Endodermal cell (in vitro differentiated cells): ENCODE measurements at regions not wholly inside any gene's neighbourhood (a gene's known extent, or its start where the extent isn't known, plus 50 kb on each side); places are given as distances from the start of the nearest gene placed in this dataset.

Experiments used
- DNase-seq: peaks from one replicate; pipeline ENCODE4 v3.0.0-alpha.2; 2017
- H3K27ac ChIP-seq: 2 replicates; pipeline ENCODE4 v1.5.1; 2013; ENCODE audit warnings: mild to moderate bottlenecking, low read depth, low read length, moderate library complexity
- H3K27me3 ChIP-seq: 2 replicates; pipeline ENCODE4 v1.6.1; 2013; ENCODE audit warnings: mild to moderate bottlenecking, low read length, moderate library complexity; ENCODE audit not compliant: insufficient read depth, control insufficient read depth, poor library complexity, severe bottlenecking
- H3K36me3 ChIP-seq: 2 replicates; pipeline ENCODE4 v1.7.0; 2013; ENCODE audit warnings: mild to moderate bottlenecking, low read length, moderate library complexity; ENCODE audit not compliant: control insufficient read depth, insufficient read depth
- H3K4me1 ChIP-seq: one replicate; pipeline ENCODE4 v1.7.0; 2013; ENCODE audit warnings: low read length; ENCODE audit not compliant: control insufficient read depth, insufficient read depth
- H3K4me3 ChIP-seq: 2 replicates; pipeline ENCODE4 v1.5.1; 2013; ENCODE audit warnings: mild to moderate bottlenecking, low read length, moderate library complexity
- H3K9ac ChIP-seq: 2 replicates; pipeline ENCODE4 v1.6.1; 2013; ENCODE audit warnings: mild to moderate bottlenecking, low read length, moderate library complexity; ENCODE audit not compliant: poor library complexity, severe bottlenecking; ENCODE audit errors: extremely low read depth
- H3K9me3 ChIP-seq: 2 replicates; pipeline ENCODE4 v1.6.1; 2013; ENCODE audit warnings: mild to moderate bottlenecking, low read length, moderate library complexity; ENCODE audit not compliant: control insufficient read depth
- H3K27ac Mint-ChIP-seq: 2 replicates; pipeline ENCODE4 v1.8.0; 2020; ENCODE audit warnings: mixed read lengths
- H3K27me3 Mint-ChIP-seq: 2 replicates; pipeline ENCODE4 v1.8.0; 2021; ENCODE audit warnings: mild to moderate bottlenecking, mixed read lengths; ENCODE audit not compliant: insufficient read depth
- H3K36me3 Mint-ChIP-seq: 2 replicates; pipeline ENCODE4 v1.8.0; 2020; ENCODE audit warnings: low read depth, mixed read lengths
- H3K4me1 Mint-ChIP-seq: 2 replicates; pipeline ENCODE4 v1.8.0; 2020; ENCODE audit warnings: mixed read lengths
- H3K4me3 Mint-ChIP-seq: 2 replicates; pipeline ENCODE4 v1.8.0; 2020; ENCODE audit warnings: mild to moderate bottlenecking, moderate library complexity, mixed read lengths
- H3K9me3 Mint-ChIP-seq: 2 replicates; pipeline ENCODE4 v1.8.0; 2020; ENCODE audit warnings: mild to moderate bottlenecking, mixed read lengths
- WGBS, 2 experiments: methylation state at CpG; one replicate each; pipeline versions ENCODE4 v1.1.5 to v1.1.7; 2013; ENCODE audit warnings: missing lambda C conversion rate in 2 of 2, mixed read lengths in 1 of 2; ENCODE audit not compliant: insufficient coverage in 1 of 2, insufficient read length in 1 of 2; 5-methylcytosine and 5-hydroxymethylcytosine counted together
- TF ChIP-seq, protein P1 (sequence below): fragments of 200-600 bp; sonication (generic); conservative IDR thresholded peaks from 2 replicates; pipeline ENCODE4 v1.5.0; 2021; ENCODE audit warnings: antibody characterized with exemption, mild to moderate bottlenecking

DNA sequence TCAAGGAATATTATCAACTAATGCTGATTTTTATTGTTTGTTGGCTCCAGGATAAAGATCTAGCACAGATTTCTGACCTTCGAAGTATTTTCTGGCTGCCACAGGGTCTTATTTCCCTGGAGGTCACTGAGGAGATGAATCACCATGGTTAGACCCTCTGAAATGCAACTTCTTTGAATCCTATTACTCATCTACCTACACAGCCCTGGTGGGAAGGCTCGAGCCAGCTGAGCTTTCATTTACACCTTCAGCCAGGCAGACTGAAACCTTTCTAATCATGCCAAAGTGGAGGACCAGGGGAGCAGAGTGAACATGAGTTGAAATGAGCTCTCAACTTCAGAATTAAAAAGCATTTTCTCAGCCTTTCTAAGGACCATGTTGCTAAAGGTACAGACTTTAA is 130.5 kb downstream of the SMIM20 start:
- TF ChIP-seq, protein P1, sequence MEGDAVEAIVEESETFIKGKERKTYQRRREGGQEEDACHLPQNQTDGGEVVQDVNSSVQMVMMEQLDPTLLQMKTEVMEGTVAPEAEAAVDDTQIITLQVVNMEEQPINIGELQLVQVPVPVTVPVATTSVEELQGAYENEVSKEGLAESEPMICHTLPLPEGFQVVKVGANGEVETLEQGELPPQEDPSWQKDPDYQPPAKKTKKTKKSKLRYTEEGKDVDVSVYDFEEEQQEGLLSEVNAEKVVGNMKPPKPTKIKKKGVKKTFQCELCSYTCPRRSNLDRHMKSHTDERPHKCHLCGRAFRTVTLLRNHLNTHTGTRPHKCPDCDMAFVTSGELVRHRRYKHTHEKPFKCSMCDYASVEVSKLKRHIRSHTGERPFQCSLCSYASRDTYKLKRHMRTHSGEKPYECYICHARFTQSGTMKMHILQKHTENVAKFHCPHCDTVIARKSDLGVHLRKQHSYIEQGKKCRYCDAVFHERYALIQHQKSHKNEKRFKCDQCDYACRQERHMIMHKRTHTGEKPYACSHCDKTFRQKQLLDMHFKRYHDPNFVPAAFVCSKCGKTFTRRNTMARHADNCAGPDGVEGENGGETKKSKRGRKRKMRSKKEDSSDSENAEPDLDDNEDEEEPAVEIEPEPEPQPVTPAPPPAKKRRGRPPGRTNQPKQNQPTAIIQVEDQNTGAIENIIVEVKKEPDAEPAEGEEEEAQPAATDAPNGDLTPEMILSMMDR, result no peak
- Histone ChIP-seq H3K9me3 (no peaks in the 10 kb centered on the region), H3K27me3 (no peaks in the 10 kb centered on the region), H3K4me1 (no peaks in the 10 kb centered on the region), H3K27ac (no peak overlapping the region), H3K9ac (no peak overlapping the region), H3K4me3 (no peak overlapping the region), H3K36me3 (no peaks in the 10 kb centered on the region)
- no peak overlapping the region for H3K4me3 Mint-ChIP-seq
- H3K27ac Mint-ChIP-seq, result no peak overlapping the region
- H3K4me1 Mint-ChIP-seq, result no peaks in the 10 kb centered on the region
- WGBS, 2 experiments, result 75 to 83% methylated on average over 1 to 2 of the region's 2 CpGs
- H3K27me3 Mint-ChIP-seq, result peaks cover 7% of the 10 kb centered on the region
- no peak for DNase-seq
- no peaks in the 10 kb centered on the region for H3K36me3 Mint-ChIP-seq
- H3K9me3 Mint-ChIP-seq, result peaks cover 3% of the 10 kb centered on the region

DNA sequence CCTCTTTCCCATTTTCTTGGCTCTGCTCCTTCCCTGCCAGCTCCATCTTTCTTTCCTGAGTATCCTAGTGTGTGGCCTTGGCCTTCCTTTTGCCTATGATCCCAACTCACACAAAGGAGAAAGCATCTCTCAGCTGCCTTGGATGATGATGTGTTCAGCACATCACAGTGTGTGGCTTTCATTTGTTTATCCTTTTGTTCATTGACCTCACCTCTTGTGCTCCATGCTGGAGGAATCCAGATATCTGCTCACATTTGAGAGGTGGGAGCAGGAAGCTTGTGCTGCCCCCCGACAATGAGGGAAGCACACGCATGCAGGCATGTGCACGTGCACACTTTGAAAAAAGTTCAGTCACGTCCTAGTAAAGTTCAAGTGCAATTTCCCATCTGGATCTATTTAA is 131.0 kb downstream of the SMIM20 start:
- Histone ChIP-seq H3K4me3 (no peak overlapping the region), H3K4me1 (no peaks in the 10 kb centered on the region), H3K9me3 (no peaks in the 10 kb centered on the region), H3K9ac (no peak overlapping the region), H3K27me3 (no peaks in the 10 kb centered on the region), H3K27ac (no peak overlapping the region), H3K36me3 (no peaks in the 10 kb centered on the region)
- Mint-ChIP-seq H3K4me3 (no peak overlapping the region), H3K27ac (no peak overlapping the region), H3K9me3 (peaks cover 3% of the 10 kb centered on the region), H3K4me1 (no peaks in the 10 kb centered on the region), H3K36me3 (no peaks in the 10 kb centered on the region), H3K27me3 (peaks cover 7% of the 10 kb centered on the region)
- 94 to 100% methylated on average over 3 to 4 of the region's 4 CpGs for WGBS, 2 experiments
- no peak for DNase-seq
- TF ChIP-seq, protein P1, result no peak

DNA sequence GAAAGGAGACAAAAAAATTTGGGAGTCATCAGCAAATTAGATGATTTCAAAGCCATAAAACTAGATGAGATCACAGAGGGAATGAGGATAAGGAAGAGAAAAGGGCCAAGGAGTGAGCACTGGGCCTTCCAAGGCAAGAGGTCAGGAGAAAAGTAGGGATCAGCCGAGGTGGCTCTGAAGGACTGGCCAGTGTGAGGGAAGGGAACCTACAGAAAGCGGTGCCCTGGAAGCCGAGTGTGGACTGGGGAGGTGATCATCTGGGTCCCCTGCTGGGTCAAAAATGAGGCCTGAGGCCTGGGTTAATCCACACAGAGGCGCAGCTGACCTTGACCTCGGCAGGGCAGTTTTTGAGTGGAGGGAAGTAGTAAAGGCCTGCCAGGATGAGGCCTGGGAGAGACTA is 133.8 kb downstream of the SMIM20 start:
- Mint-ChIP-seq H3K36me3 (no peaks in the 10 kb centered on the region), H3K4me1 (peaks cover 12% of the 10 kb centered on the region), H3K27ac (no peak overlapping the region), H3K4me3 (no peak overlapping the region), H3K27me3 (peaks cover 7% of the 10 kb centered on the region), H3K9me3 (peaks cover 3% of the 10 kb centered on the region)
- H3K4me1 ChIP-seq, result no peaks in the 10 kb centered on the region
- no peak overlapping the region for H3K4me3 ChIP-seq
- DNase-seq, result no peak
- no peak overlapping the region for H3K9ac ChIP-seq
- H3K27me3 ChIP-seq, result no peaks in the 10 kb centered on the region
- no peak overlapping the region for H3K27ac ChIP-seq
- WGBS, 2 experiments, result 92 to 100% methylated on average over 2 to 5 of the region's 5 CpGs
- no peaks in the 10 kb centered on the region for H3K36me3 ChIP-seq
- H3K9me3 ChIP-seq, result no peaks in the 10 kb centered on the region
- TF ChIP-seq, protein P1, result no peak
